Right lobe of liver (tissue), 4 donors: ENCODE measurements at regions not wholly inside any gene's neighbourhood (a gene's known extent, or its start where the extent isn't known, plus 50 kb on each side); places are given as distances from the start of the nearest gene placed in this dataset.

Experiments
- CTCF ChIP-seq, 4 donors: fragments of 200-600 bp in 3 of 4; fragments of 450-650 bp in 1 of 4; IDR thresholded peaks; one replicate each; pipeline versions ENCODE4 v1.5.1 to v1.8.0; 2016 to 2022; ENCODE audit warnings: antibody characterized with exemption in 4 of 4, mild to moderate bottlenecking in 2 of 4
- POLR2A ChIP-seq: fragments of 450-650 bp; IDR thresholded peaks from one replicate; pipeline ENCODE4 v1.6.1; 2017; ENCODE audit warnings: antibody characterized with exemption, mild to moderate bottlenecking
- donor health status: DM: no; HTN: no; CAD: no.
- donor health status: DM: no; HTN: no; CAD: no.
- donor health status: DM: no; HTN: yes; CAD: no.

GRCh38 chr9:1261266-1261665 is 211.1 kb downstream of the DMRT2 start:
- no peak for TF ChIP-seq POLR2A
- no peak for TF ChIP-seq CTCF (IDR thresholded peaks at IDR 0.05)
